ENCODE measurements at regions not wholly inside any gene's neighbourhood (a gene's known extent, or its start where the extent isn't known, plus 50 kb on each side); places are given as distances from the start of the nearest gene placed in this dataset.

- no peak for TF ChIP-seq ZNF423 (CRISPR knock-in tag; IDR thresholded peaks at IDR 0.05)
- no peak for TF ChIP-seq CTCF (IDR thresholded peaks at IDR 0.05)
- no peak for TF ChIP-seq JUN (CRISPR knock-in tag; IDR thresholded peaks at IDR 0.05)
- TF ChIP-seq USF1 (CRISPR knock-in tag; IDR thresholded peaks at IDR 0.05) = no peak
- no peak for TF ChIP-seq SP1 (CRISPR knock-in tag; conservative IDR thresholded peaks at IDR 0.05)
- no peak for TF ChIP-seq TP53 (CRISPR knock-in tag; IDR thresholded peaks at IDR 0.05)
- TF ChIP-seq ATF3 (CRISPR knock-in tag; conservative IDR thresholded peaks at IDR 0.05) = no peak
- TF ChIP-seq, protein P1, sequence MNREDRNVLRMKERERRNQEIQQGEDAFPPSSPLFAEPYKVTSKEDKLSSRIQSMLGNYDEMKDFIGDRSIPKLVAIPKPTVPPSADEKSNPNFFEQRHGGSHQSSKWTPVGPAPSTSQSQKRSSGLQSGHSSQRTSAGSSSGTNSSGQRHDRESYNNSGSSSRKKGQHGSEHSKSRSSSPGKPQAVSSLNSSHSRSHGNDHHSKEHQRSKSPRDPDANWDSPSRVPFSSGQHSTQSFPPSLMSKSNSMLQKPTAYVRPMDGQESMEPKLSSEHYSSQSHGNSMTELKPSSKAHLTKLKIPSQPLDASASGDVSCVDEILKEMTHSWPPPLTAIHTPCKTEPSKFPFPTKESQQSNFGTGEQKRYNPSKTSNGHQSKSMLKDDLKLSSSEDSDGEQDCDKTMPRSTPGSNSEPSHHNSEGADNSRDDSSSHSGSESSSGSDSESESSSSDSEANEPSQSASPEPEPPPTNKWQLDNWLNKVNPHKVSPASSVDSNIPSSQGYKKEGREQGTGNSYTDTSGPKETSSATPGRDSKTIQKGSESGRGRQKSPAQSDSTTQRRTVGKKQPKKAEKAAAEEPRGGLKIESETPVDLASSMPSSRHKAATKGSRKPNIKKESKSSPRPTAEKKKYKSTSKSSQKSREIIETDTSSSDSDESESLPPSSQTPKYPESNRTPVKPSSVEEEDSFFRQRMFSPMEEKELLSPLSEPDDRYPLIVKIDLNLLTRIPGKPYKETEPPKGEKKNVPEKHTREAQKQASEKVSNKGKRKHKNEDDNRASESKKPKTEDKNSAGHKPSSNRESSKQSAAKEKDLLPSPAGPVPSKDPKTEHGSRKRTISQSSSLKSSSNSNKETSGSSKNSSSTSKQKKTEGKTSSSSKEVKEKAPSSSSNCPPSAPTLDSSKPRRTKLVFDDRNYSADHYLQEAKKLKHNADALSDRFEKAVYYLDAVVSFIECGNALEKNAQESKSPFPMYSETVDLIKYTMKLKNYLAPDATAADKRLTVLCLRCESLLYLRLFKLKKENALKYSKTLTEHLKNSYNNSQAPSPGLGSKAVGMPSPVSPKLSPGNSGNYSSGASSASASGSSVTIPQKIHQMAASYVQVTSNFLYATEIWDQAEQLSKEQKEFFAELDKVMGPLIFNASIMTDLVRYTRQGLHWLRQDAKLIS (CRISPR knock-in tag; IDR thresholded peaks at IDR 0.05; ENCODE audit: borderline replicate concordance) = no peak
- no peak for TF ChIP-seq FOXJ3 (CRISPR knock-in tag; IDR thresholded peaks at IDR 0.05; ENCODE audit: borderline replicate concordance)
Observed at GRCh38 chr2:102971701-102972100, 209.9 kb downstream of the TMEM182 start.

Data from WTC11 (cell line).